CD4-positive, alpha-beta memory T cell (primary cell): ENCODE measurements at regions not wholly inside any gene's neighbourhood (a gene's known extent, or its start where the extent isn't known, plus 50 kb on each side); places are given as distances from the start of the nearest gene placed in this dataset.

ENCODE experiments used
- CTCF ChIA-PET: fragments of 350-600 bp; sonication (Branson Sonifier 250); formaldehyde crosslinking; loops from one replicate; lab custom pipeline; 2021; ENCODE audit warnings: inconsistent platforms; ENCODE audit not compliant: partially characterized antibody; lab: Charles Lee
- POLR2A ChIA-PET: fragments of 350-600 bp; sonication (Branson Sonifier 250); formaldehyde crosslinking; loops from one replicate; lab custom pipeline; 2021; ENCODE audit not compliant: partially characterized antibody; lab: Charles Lee
- DNase-seq, 5 donors: peaks; one replicate each; pipeline versions ENCODE4 v3.0.0 to v3.0.0-alpha.2; 2020 to 2022; ENCODE audit warnings: mixed read lengths in 1 of 5
- H3K27ac ChIP-seq: one replicate; pipeline ENCODE4 v1.7.0; 2013; ENCODE audit warnings: low read depth, low read length
- H3K27me3 ChIP-seq: 2 replicates; pipeline ENCODE4 v1.7.0; 2013; ENCODE audit warnings: mild to moderate bottlenecking, low read length, moderate library complexity; ENCODE audit not compliant: insufficient read depth
- H3K36me3 ChIP-seq: 2 replicates; pipeline ENCODE4 v1.7.0; 2013; ENCODE audit warnings: mild to moderate bottlenecking, low read length, moderate library complexity; ENCODE audit not compliant: insufficient read depth
- H3K4me1 ChIP-seq: 2 replicates; pipeline ENCODE4 v1.7.0; 2013; ENCODE audit warnings: mild to moderate bottlenecking, low read length, moderate library complexity; ENCODE audit not compliant: insufficient read depth
- H3K4me3 ChIP-seq, 2 donors: one replicate each; pipeline ENCODE4 v1.7.0; 2013; ENCODE audit warnings: low read length in 2 of 2, mild to moderate bottlenecking in 1 of 2
- H3K9me3 ChIP-seq, 2 donors: one replicate each; pipeline ENCODE4 v1.7.0; 2013; ENCODE audit warnings: low read length in 2 of 2, control low read depth in 1 of 2; ENCODE audit not compliant: control insufficient read depth in 1 of 2
- H3K27ac Mint-ChIP-seq, 7 donors: one replicate each; pipeline ENCODE4 v1.8.0; 2020 to 2021; ENCODE audit warnings: mixed read lengths in 7 of 7, mild to moderate bottlenecking in 6 of 7, inconsistent platforms in 3 of 7, moderate library complexity in 3 of 7
- H3K27me3 Mint-ChIP-seq, 2 donors: one replicate each; pipeline ENCODE4 v1.8.0; 2020 to 2021; ENCODE audit warnings: mixed read lengths in 2 of 2
- H3K36me3 Mint-ChIP-seq, 2 donors: one replicate each; pipeline ENCODE4 v1.8.0; 2020 to 2021; ENCODE audit warnings: mixed read lengths in 2 of 2, inconsistent platforms in 1 of 2, mild to moderate bottlenecking in 1 of 2
- H3K4me1 Mint-ChIP-seq, 4 donors: one replicate each; pipeline ENCODE4 v1.8.0; 2020 to 2021; ENCODE audit warnings: mixed read lengths in 4 of 4, mild to moderate bottlenecking in 1 of 4
- H3K4me3 Mint-ChIP-seq, 8 donors: one replicate each; pipeline ENCODE4 v1.8.0; 2020 to 2021; ENCODE audit warnings: mixed read lengths in 8 of 8, mild to moderate bottlenecking in 7 of 8, moderate library complexity in 6 of 8, inconsistent platforms in 3 of 8
- H3K9me3 Mint-ChIP-seq, 8 donors: one replicate each; pipeline ENCODE4 v1.8.0; 2020 to 2021; ENCODE audit warnings: mixed read lengths in 8 of 8, mild to moderate bottlenecking in 5 of 8, inconsistent platforms in 3 of 8, moderate library complexity in 1 of 8
- intact Hi-C: fragments of 100-400 bp; cut with micrococcal nuclease; formaldehyde crosslinking; loops from one replicate; pipeline ENCODE4 v1.15.1; 2023

- H3K27ac Mint-ChIP-seq, result no peak overlapping the region
- no peaks in the 10 kb centered on the region for H3K36me3 ChIP-seq
- no peaks in the 10 kb centered on the region for H3K27me3 ChIP-seq
- POLR2A ChIA-PET, result no interaction called here
- H3K4me3 Mint-ChIP-seq, result no peak overlapping the region
- H3K4me1 ChIP-seq, result no peaks in the 10 kb centered on the region
- H3K9me3 Mint-ChIP-seq, result peaks cover 0 to 3% (median 0%) of the 10 kb centered on the region in 8 donors
- no peak overlapping the region for H3K4me3 ChIP-seq
- H3K36me3 Mint-ChIP-seq, result no peaks in the 10 kb centered on the region
- intact Hi-C loops, result no loop called here
- H3K27me3 Mint-ChIP-seq, result peaks cover 3 to 6% of the 10 kb centered on the region in 2 donors
- no peaks in the 10 kb centered on the region for H3K9me3 ChIP-seq
- no peak overlapping the region for H3K27ac ChIP-seq
- CTCF ChIA-PET, result interaction anchor here (1.2 kb wide), 1 partner anchor 21 kb away, joined by 3 read pairs; no protein-coding TSS in a partner anchor
- DNase-seq, result no peak
- H3K4me1 Mint-ChIP-seq, result no peaks in the 10 kb centered on the region
These were observed 163.5 kb upstream of the TCERG1L start for GRCh38 chr10:131475043-131475442.

- H3K36me3 Mint-ChIP-seq, result no peaks in the 10 kb centered on the region
- CTCF ChIA-PET, result no interaction called here
- no peaks in the 10 kb centered on the region for H3K27me3 ChIP-seq
- H3K27me3 Mint-ChIP-seq, result peaks cover 3 to 8% of the 10 kb centered on the region in 2 donors
- intact Hi-C loops, result no loop called here
- H3K9me3 Mint-ChIP-seq, result peaks cover 0 to 3% (median 0%) of the 10 kb centered on the region in 8 donors
- no peak overlapping the region for H3K27ac ChIP-seq
- DNase-seq, result no peak
- H3K4me3 ChIP-seq, result no peak overlapping the region
- H3K36me3 ChIP-seq, result no peaks in the 10 kb centered on the region
- H3K4me3 Mint-ChIP-seq, result no peak overlapping the region
- no peak overlapping the region for H3K27ac Mint-ChIP-seq
- no peaks in the 10 kb centered on the region for H3K9me3 ChIP-seq
- POLR2A ChIA-PET, result no interaction called here
- no peaks in the 10 kb centered on the region for H3K4me1 Mint-ChIP-seq
- H3K4me1 ChIP-seq, result no peaks in the 10 kb centered on the region
These were observed 164.3 kb upstream of the TCERG1L start for GRCh38 chr10:131475803-131476202.

GRCh38 chr10:131477457-131478121 lies 166.1 kb upstream of the TCERG1L start:
- ChIA-PET CTCF (no interaction called here), POLR2A (no interaction called here)
- Histone ChIP-seq H3K27ac (no peak overlapping the region), H3K36me3 (no peaks in the 10 kb centered on the region), H3K4me3 (no peak overlapping the region), H3K9me3 (no peaks in the 10 kb centered on the region), H3K27me3 (no peaks in the 10 kb centered on the region), H3K4me1 (no peaks in the 10 kb centered on the region)
- Mint-ChIP-seq H3K27me3 (peaks cover 0 to 3% of the 10 kb centered on the region in 2 donors), H3K4me3 (no peak overlapping the region), H3K9me3 (peaks cover 0 to 5% (median 3%) of the 10 kb centered on the region in 8 donors), H3K36me3 (no peaks in the 10 kb centered on the region), H3K27ac (no peak overlapping the region), H3K4me1 (no peaks in the 10 kb centered on the region)
- DNase-seq, result no peak
- intact Hi-C loops, result no loop called here

GRCh38 chr10:131478377-131478989 lies 167.0 kb upstream of the TCERG1L start:
- intact Hi-C loops, result no loop called here
- Mint-ChIP-seq H3K27ac (no peak overlapping the region), H3K27me3 (peaks cover 0 to 3% of the 10 kb centered on the region in 2 donors), H3K4me3 (no peak overlapping the region), H3K36me3 (no peaks in the 10 kb centered on the region), H3K4me1 (no peaks in the 10 kb centered on the region), H3K9me3 (peaks cover under 1 to 11% (median 5%) of the 10 kb centered on the region in 8 donors)
- no peak overlapping the region for H3K4me3 ChIP-seq
- no peak overlapping the region for H3K27ac ChIP-seq
- no peaks in the 10 kb centered on the region for H3K36me3 ChIP-seq
- POLR2A ChIA-PET, result no interaction called here
- no peaks in the 10 kb centered on the region for H3K9me3 ChIP-seq
- no peak for DNase-seq
- CTCF ChIA-PET, result no interaction called here
- no peaks in the 10 kb centered on the region for H3K27me3 ChIP-seq
- H3K4me1 ChIP-seq, result no peaks in the 10 kb centered on the region

- no peak for DNase-seq
- H3K27ac Mint-ChIP-seq, result no peak overlapping the region
- H3K36me3 ChIP-seq, result no peaks in the 10 kb centered on the region
- ChIA-PET POLR2A (no interaction called here), CTCF (interaction anchor here (0.7 kb wide), 1 partner anchor 26 kb away, joined by 3 read pairs; no protein-coding TSS in a partner anchor)
- no peaks in the 10 kb centered on the region for H3K36me3 Mint-ChIP-seq
- no peaks in the 10 kb centered on the region for H3K4me1 ChIP-seq
- H3K27me3 ChIP-seq, result no peaks in the 10 kb centered on the region
- H3K4me3 Mint-ChIP-seq, result no peak overlapping the region
- H3K27me3 Mint-ChIP-seq, result peaks cover 0 to 2% of the 10 kb centered on the region in 2 donors
- H3K4me3 ChIP-seq, result no peak overlapping the region
- intact Hi-C loops, result no loop called here
- H3K27ac ChIP-seq, result no peak overlapping the region
- H3K9me3 Mint-ChIP-seq, result peaks cover 3 to 17% (median 5%) of the 10 kb centered on the region in 8 donors
- no peaks in the 10 kb centered on the region for H3K4me1 Mint-ChIP-seq
- H3K9me3 ChIP-seq, result no peaks in the 10 kb centered on the region
These were observed 168.5 kb upstream of the TCERG1L start for GRCh38 chr10:131480066-131480465.

- Histone ChIP-seq H3K27ac (no peak overlapping the region), H3K4me3 (no peak overlapping the region), H3K36me3 (no peaks in the 10 kb centered on the region), H3K27me3 (no peaks in the 10 kb centered on the region), H3K9me3 (no peaks in the 10 kb centered on the region), H3K4me1 (no peaks in the 10 kb centered on the region)
- POLR2A ChIA-PET, result no interaction called here
- Mint-ChIP-seq H3K27me3 (peaks cover 0 to 2% of the 10 kb centered on the region in 2 donors), H3K9me3 (peaks cover 3 to 17% (median 5%) of the 10 kb centered on the region in 8 donors), H3K4me3 (no peak overlapping the region), H3K4me1 (no peaks in the 10 kb centered on the region), H3K36me3 (no peaks in the 10 kb centered on the region), H3K27ac (no peak overlapping the region)
- intact Hi-C loops, result no loop called here
- CTCF ChIA-PET, result no interaction called here
- no peak for DNase-seq
These were observed 169.3 kb upstream of the TCERG1L start for GRCh38 chr10:131480861-131481260.

- Histone ChIP-seq H3K27me3 (no peaks in the 10 kb centered on the region), H3K36me3 (no peaks in the 10 kb centered on the region), H3K27ac (no peak overlapping the region), H3K4me3 (no peak overlapping the region), H3K4me1 (no peaks in the 10 kb centered on the region), H3K9me3 (no peaks in the 10 kb centered on the region)
- no peak overlapping the region for H3K27ac Mint-ChIP-seq
- H3K4me3 Mint-ChIP-seq, result no peak overlapping the region
- ChIA-PET POLR2A (no interaction called here), CTCF (no interaction called here)
- peaks cover 2 to 17% (median 7%) of the 10 kb centered on the region in 8 donors for H3K9me3 Mint-ChIP-seq
- no peaks in the 10 kb centered on the region for H3K4me1 Mint-ChIP-seq
- intact Hi-C loops, result no loop called here
- no peaks in the 10 kb centered on the region for H3K27me3 Mint-ChIP-seq
- no peak for DNase-seq
- H3K36me3 Mint-ChIP-seq, result no peaks in the 10 kb centered on the region
These were observed 174.2 kb upstream of the TCERG1L start for GRCh38 chr10:131485732-131486131.
